NCI-H460 (cell line): ENCODE measurements at regions not wholly inside any gene's neighbourhood (a gene's known extent, or its start where the extent isn't known, plus 50 kb on each side); places are given as distances from the start of the nearest gene placed in this dataset.

Source experiments
- DNase-seq: peaks from one replicate; pipeline ENCODE4 v3.0.0-alpha.2; 2016; ENCODE audit warnings: low read depth; ENCODE audit errors: extremely low read depth

GRCh38 chrX:45788941-45789348 lies 588.3 kb upstream of the DIPK2B start:
- no peak for DNase-seq

- no peak for DNase-seq
These were observed 587.6 kb upstream of the DIPK2B start for GRCh38 chrX:45788315-45788714.

- DNase-seq, result no peak
These were observed 583.9 kb upstream of the DIPK2B start for GRCh38 chrX:45784590-45784989.

DNA sequence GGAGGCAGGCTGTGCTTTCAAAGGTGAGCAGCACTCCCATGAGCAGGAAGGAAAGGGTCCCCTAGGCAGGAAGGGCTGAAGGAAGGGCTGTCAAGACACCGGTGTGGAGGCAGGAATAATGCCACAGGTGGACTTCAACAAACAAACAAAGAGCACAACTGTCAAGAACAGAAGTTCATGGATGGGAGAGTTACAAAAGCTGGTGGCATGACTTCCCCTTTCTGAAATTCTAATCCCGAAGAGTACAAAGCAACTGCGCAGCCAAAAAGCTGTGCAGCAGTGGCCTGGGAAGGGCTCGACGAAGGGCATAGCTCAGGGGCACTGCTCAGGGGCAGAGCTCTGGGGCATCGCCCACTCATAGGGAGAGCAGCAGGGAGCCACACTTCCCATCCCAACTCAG lies 582.3 kb upstream of the DIPK2B start:
- no peak for DNase-seq

GRCh38 chrX:45781901-45782553 lies 581.4 kb upstream of the DIPK2B start:
- peak; percentile 64 for DNase-seq

DNA sequence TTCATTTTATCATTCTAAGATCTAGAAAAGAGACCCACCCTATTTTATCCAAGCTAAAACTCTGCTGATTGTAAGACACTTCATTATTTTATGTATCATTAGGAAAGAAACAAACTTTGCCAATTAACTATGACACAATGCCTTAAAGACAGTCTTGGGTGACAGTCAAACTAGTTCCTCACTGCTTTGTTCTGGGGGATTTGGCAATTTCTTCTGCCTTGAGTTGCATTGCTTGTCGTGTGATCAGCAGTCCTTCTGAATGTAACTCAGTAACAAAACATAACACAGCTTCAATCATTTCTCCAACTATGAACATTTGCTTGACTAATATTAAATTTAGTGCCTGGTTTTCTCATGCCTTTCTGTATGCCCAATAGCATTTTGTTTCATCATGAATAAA lies 577.9 kb upstream of the DIPK2B start:
- no peak for DNase-seq

DNA sequence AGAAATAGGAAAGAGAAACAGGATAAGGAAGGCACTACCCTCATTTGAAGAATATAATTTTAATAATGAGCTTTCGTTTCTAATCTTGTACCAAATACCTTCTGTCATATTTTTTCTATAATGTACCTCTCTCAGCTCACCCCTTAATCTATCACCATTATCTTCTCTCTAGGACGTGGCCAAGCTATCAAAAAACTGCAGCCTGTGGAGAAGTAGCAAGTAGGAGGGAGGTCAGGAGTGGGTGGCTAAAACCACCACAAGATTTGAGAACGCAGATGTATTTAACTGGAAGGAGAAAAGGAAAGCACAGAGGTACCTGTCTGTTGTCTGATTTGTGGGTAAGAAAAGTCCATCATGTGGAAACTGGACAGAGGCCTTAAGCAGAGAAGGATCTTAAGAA lies 576.7 kb upstream of the DIPK2B start:
- no peak for DNase-seq

- DNase-seq, result peak; percentile 59
These were observed 574.8 kb upstream of the DIPK2B start for GRCh38 chrX:45775468-45775867.

- no peak for DNase-seq
These were observed 574.3 kb upstream of the DIPK2B start for GRCh38 chrX:45774961-45775360.

GRCh38 chrX:45773572-45773971 lies 572.9 kb upstream of the DIPK2B start:
- no peak for DNase-seq

DNA sequence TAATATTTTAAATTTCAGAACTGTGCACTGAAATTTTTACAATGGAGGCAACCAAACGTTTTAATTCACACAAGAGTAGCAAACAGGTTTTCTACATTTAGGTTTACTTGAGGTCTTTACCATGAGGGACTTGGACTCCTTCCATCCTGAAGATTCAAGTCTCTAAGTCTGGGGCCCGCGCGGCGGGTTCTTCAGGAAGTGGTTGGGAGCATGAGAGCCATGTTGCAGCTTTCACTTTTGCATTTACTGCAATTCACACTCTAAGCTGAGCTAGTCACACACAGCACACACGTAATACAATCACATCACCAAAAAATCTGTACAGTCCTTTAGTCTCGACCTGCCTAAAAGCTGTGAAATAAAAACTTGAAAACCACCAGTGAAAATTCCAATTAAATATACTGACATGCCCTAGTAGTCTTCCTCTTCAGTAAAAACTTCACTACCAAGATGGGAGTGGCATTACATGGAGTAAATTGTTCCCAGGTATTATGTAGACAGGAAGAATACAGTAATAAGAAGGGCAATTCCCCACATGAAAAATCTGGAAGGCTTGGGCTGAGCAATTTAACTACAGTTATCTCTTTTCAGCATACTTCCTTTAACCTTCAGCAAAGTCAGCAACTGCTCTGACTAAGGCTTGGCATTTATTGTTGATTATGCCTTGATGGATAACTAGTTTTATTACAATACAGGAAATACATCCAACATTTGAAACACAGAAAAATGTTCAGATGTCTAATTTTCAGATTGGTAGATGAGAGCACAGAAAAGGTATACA lies 571.1 kb upstream of the DIPK2B start:
- no peak for DNase-seq

- DNase-seq, result peak; percentile 50
These were observed 570.4 kb upstream of the DIPK2B start for GRCh38 chrX:45771114-45771513.

- DNase-seq, result peak; percentile 64
These were observed 569.3 kb upstream of the DIPK2B start for GRCh38 chrX:45769761-45770582.

DNA sequence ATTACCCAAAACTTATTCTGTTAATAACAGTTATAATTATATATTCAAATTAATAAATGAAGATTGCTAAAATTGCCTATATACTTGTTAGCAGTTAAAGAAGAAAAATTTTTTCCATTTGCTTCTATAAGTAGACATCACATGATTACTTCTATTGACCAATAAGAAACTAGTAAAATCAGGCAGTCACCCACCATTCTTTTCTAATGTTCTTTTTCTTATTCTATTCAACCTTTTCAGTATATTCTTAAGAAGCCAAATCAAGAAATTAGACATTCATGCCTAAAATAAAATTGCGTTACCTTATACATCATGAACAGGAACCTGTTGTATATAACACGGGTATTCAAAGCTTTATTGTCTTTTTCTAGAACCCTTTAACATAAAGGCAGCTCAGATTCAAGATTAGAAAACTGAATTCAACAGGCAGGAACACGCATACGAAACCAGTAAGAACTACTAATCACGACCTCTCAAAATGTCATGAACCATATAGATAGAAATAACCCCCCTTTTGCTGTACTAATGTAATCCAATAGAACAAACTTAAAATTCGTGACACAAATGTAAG lies 568.1 kb upstream of the DIPK2B start:
- DNase-seq, result no peak

DNA sequence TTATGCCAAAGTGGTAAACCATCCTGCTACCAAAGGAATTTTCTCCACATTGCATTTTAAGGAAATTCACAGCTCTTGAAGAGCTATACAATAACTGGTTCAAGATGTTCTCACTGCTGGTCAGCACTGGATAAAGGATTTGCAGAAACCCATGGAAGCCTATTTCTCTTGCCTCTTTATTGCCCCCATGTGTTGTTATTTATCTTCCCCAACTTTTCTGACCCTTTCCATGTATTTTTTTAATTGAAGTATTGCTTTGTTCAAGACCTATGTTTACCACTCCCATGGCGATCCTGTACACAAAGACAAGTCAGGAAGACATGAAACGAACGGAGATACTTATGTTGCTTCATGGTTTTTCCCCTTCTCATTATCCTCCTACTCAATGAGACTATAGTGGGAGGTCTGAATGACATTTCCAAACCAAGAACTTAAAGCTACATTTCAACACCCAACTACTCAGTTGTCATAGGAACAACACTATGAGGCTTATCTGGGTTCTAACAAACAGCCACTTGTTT lies 566.4 kb upstream of the DIPK2B start:
- no peak for DNase-seq

DNA sequence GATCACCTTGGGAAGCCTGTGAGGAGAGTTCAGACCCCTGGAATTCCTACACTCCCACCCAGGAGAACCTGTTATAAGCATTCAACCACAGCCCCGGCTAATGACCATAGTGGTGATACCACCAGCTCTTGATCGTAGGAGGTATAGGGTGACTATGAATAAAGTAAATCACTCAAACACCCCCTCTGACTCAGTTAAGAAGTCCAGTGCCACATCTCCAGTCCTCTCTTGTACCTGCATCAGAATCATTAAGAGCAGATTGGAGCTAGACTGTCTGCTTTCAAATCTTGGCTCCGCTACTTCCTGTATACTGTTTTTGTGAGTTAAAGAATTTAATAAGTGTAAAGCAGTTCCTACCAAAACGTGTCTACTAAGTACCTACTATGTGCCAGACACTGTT lies 565.1 kb upstream of the DIPK2B start:
- no peak for DNase-seq

DNA sequence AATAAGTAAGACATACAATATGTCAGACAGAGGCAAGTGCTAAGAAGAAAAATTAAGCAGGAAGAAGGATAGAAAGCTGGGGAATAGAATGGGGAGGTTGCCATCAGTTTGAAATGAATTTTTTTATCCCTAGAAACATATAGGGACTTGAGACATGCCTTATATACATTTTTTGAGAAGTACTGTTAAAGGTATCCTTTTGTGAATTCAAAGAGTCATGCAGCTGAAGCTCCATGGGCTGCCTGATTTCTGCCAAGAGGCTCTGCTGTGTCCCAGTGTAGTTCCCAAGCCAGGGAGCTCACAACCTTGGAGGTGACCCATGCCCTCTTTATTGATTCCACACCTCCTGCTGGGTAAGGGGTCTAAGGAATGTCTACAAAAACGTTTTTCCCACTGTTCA lies 564.6 kb upstream of the DIPK2B start:
- no peak for DNase-seq

DNA sequence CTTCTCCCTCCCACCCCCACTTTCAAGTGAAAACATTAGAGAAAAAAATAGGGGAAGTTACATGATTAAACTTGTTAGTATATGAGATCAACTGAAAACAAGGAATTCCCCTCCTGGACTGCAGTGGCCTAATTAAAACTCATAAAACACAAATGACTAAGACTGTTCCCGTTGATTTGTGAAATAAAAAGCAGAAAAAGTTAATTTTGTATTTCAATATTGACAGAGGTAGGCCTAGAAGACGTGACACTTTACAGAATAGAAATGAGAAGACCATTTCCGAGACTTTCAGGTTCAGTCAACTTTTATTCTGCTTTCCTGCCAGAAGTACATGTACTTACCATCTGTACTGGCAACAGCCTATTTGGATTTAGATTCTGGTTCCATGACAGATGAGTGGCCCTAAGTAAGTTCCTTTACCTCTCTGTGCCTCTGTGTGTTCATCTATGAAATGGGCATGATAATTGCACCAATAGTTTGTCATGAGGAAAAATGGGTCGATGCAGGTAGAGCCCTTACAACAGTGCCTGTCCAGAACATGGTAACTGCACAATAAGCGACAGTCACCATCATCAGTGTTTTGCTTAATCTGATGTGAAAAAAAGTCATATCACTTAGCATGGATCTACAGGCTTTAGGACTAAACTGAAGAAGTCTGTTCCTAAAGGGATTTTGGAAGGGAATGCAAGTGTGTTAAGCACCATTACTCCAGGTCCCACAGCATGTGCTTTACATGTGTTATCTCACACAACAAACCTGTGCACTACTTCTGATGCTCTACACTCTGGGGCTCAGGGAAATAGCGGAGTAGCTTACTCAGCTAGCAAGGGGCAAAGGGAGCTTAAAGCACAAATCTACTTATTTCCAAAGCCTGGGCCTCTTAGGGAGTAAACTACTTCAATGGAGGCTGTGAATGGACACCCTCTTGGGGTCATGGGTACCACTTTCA lies 562.3 kb upstream of the DIPK2B start:
- no peak for DNase-seq

DNA sequence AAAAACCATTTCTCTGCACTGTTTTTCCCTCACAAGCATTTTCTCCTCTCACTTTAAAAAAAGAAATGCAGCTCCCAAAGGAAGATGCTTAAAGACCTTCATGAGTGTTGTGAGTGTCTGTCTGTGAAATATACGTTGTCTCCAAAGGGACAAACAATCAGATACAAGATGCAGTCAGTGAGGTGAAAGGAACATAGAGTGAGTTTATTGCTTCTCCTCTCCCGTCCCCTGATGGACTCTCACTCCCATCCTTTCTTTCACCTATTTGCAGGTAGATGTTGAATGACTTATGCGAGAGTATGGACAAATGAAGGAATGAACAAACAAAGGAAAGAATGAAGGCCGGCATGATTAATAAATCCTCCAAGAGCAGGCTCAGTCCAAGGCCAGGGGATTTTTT lies 561.2 kb upstream of the DIPK2B start:
- DNase-seq, result no peak

DNA sequence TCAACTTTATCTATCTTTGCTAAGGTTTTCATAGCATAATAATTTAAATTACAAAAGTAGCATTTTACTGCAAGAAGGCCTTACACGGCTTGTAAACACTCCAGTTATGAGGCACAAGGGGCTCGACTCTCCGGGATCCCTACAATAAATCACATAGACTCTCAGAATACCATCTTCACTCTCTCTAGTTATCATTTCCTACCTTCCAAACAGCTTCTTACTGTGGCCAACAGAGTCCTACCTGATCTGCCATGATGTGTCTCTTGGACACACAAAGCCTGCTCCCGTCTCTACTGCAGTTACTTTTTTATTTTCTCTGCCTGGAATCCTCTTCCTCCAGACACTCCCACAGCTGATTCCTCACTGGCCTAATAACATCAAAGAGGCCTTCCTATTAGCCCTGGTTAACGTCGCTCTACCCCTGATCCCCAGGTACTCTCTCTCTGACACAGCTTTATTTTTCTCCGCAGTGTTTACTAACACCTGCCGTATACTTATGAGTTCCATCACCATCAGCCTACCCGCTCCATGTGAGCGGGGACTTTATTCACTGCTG lies 559.6 kb upstream of the DIPK2B start:
- no peak for DNase-seq
